Left ventricle myocardium inferior (tissue), 1 donor: ENCODE measurements at regions not wholly inside any gene's neighbourhood (a gene's known extent, or its start where the extent isn't known, plus 50 kb on each side); places are given as distances from the start of the nearest gene placed in this dataset.

Experiments used
- DNase-seq: peaks from one replicate; pipeline ENCODE4 v3.0.0-alpha.2; 2020
- H3K27ac ChIP-seq: fragments of 200-600 bp; replicated peaks from 2 replicates; pipeline ENCODE4 v1.8.0; 2021
- H3K27me3 ChIP-seq: fragments of 200-600 bp; 2 replicates; pipeline ENCODE4 v1.8.0; 2021; ENCODE audit warnings: low read depth
- H3K36me3 ChIP-seq: fragments of 200-600 bp; 2 replicates; pipeline ENCODE4 v1.8.0; 2021
- H3K4me1 ChIP-seq: fragments of 200-600 bp; 2 replicates; pipeline ENCODE4 v1.8.0; 2021
- H3K4me3 ChIP-seq: fragments of 200-600 bp; 2 replicates; pipeline ENCODE4 v1.8.0; 2021; ENCODE audit warnings: mild to moderate bottlenecking, moderate library complexity
- H3K9me3 ChIP-seq: fragments of 200-600 bp; replicated peaks from 2 replicates; pipeline ENCODE4 v1.8.0; 2021
- intact Hi-C: fragments of 100-400 bp; cut with micrococcal nuclease; formaldehyde crosslinking; loops from one replicate; pipeline ENCODE4 v1.11.0; 2022
- TF ChIP-seq, protein P1 (sequence below): fragments of 200-600 bp; IDR thresholded peaks from 2 replicates; pipeline ENCODE4 v1.8.0; 2021; ENCODE audit warnings: antibody characterized with exemption, mild to moderate bottlenecking, borderline replicate concordance
- donor health status: DM: no; HTN: yes; CAD: no; lungs with severe emphysema.

DNA sequence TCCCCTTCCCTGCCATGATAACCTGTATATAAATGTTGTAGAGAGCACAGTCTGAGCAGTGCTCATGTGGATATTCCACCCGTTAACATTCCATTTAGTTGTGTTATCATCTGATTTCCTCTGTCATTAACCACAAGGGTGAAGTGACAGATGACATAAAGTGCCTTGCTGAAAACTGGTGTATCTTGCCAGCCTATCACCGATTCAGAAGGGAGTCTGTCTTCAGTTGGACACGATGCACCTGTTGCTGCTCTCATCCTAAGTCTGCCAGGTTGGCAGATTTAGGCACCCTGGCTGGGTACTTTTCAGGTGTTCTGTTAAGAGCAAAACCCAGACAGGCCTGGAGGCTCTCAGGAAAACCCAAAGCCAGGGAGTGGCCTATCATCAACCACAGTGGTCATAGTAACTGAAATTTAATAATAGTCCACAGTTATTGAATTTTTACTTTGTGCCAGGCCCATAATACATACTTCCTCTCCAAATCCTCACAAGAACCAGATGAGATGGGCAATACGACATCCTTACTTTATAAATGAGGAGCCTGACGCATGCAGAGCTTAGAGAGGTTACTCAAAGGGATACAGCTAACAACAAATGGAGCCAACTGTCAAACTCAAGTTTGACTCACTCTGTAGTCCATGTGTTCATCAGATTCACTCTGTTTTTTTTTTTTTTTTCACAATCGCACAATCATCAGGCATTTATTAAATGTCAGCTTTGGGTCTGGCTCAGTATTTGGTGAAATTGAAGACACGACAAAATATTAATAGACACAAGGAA is 100.7 kb upstream of the SPRY4 start:
- H3K27me3 ChIP-seq, result no peaks in the 10 kb centered on the region
- DNase-seq, result no peak
- peak overlapping the region; percentile 26 for H3K4me3 ChIP-seq
- peaks cover 59% of the 10 kb centered on the region for H3K4me1 ChIP-seq
- H3K27ac ChIP-seq, result peak overlapping the region; percentile 82
- TF ChIP-seq, protein P1, sequence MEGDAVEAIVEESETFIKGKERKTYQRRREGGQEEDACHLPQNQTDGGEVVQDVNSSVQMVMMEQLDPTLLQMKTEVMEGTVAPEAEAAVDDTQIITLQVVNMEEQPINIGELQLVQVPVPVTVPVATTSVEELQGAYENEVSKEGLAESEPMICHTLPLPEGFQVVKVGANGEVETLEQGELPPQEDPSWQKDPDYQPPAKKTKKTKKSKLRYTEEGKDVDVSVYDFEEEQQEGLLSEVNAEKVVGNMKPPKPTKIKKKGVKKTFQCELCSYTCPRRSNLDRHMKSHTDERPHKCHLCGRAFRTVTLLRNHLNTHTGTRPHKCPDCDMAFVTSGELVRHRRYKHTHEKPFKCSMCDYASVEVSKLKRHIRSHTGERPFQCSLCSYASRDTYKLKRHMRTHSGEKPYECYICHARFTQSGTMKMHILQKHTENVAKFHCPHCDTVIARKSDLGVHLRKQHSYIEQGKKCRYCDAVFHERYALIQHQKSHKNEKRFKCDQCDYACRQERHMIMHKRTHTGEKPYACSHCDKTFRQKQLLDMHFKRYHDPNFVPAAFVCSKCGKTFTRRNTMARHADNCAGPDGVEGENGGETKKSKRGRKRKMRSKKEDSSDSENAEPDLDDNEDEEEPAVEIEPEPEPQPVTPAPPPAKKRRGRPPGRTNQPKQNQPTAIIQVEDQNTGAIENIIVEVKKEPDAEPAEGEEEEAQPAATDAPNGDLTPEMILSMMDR, result no peak
- H3K9me3 ChIP-seq, result no peaks in the 10 kb centered on the region
- no peaks in the 10 kb centered on the region for H3K36me3 ChIP-seq
- intact Hi-C loops, result no loop called here

DNA sequence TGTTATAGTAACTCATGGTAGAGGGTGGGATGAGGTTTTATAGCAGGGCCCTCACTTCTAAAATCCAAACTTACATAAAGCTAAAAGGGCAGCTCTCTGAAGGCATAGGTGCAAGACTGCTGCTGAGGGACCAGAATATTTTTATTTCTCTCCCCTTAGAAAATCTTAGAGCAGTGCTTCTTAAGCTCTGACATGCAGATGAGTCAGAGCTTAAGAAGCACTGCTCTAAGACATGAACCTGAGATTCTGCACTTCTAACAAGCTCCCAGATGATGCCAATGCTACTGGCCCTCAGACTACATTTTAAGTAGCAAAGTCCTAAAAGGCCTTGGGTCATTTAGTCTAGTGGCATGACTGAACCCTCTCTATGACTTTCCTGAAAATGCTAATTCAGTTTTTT is 97.6 kb upstream of the SPRY4 start:
- Histone ChIP-seq H3K36me3 (no peaks in the 10 kb centered on the region), H3K27me3 (no peaks in the 10 kb centered on the region), H3K9me3 (no peaks in the 10 kb centered on the region), H3K4me3 (no peak overlapping the region), H3K4me1 (peaks cover 53% of the 10 kb centered on the region), H3K27ac (no peak overlapping the region)
- TF ChIP-seq, protein P1, result no peak
- intact Hi-C loops, result no loop called here
- no peak for DNase-seq

GRCh38 chr5:142421621-142422397 is 97.0 kb upstream of the SPRY4 start:
- no peaks in the 10 kb centered on the region for H3K9me3 ChIP-seq
- no peaks in the 10 kb centered on the region for H3K36me3 ChIP-seq
- no peak overlapping the region for H3K27ac ChIP-seq
- no peak overlapping the region for H3K4me3 ChIP-seq
- no peak for DNase-seq
- H3K27me3 ChIP-seq, result no peaks in the 10 kb centered on the region
- intact Hi-C loops, result no loop called here
- peaks cover 46% of the 10 kb centered on the region for H3K4me1 ChIP-seq
- TF ChIP-seq, protein P1, result no peak

GRCh38 chr5:142421228-142421617 is 96.4 kb upstream of the SPRY4 start:
- Histone ChIP-seq H3K9me3 (no peaks in the 10 kb centered on the region), H3K36me3 (no peaks in the 10 kb centered on the region), H3K27ac (no peak overlapping the region), H3K4me3 (no peak overlapping the region), H3K27me3 (no peaks in the 10 kb centered on the region), H3K4me1 (peaks cover 41% of the 10 kb centered on the region)
- intact Hi-C loops, result no loop called here
- TF ChIP-seq, protein P1, result no peak
- no peak for DNase-seq

DNA sequence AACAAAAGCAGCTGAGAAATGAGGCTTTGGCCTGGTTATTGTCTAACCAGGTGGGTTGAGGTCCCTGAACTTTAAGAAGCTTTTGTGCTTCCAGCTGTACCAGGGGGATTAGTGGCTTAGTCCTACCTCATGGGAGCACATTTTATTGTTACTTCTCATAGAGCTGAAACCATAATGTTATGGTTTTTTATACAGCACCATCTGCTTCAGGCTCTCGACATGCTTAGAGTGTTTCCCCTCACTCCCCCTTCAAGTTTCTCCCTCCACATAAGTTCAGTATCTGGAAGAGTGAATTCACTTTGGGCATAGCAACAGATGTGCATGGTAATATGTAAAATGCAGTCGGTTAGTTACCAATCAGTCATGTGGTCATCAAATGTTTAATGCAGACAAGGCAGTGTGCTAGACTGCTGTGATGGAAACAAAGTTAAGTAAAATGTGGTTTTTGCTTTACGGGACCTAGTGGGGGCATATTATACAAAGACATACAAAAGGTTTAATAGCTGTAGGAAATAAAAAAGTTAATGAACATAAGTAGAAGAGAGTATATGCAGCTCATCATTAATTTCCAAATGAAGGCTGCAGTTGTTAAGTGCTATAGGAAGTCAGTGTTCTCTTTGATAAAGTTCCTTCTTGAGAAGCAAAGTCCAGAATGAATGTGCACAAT is 95.9 kb upstream of the SPRY4 start:
- peaks cover 35% of the 10 kb centered on the region for H3K4me1 ChIP-seq
- TF ChIP-seq, protein P1, result no peak
- peak overlapping the region; percentile 50 for H3K27ac ChIP-seq
- no peaks in the 10 kb centered on the region for H3K27me3 ChIP-seq
- no peaks in the 10 kb centered on the region for H3K36me3 ChIP-seq
- H3K9me3 ChIP-seq, result no peaks in the 10 kb centered on the region
- intact Hi-C loops, result no loop called here
- no peak overlapping the region for H3K4me3 ChIP-seq
- DNase-seq, result no peak
